Bronchial epithelial cell (primary cell): ENCODE measurements at regions not wholly inside any gene's neighbourhood (a gene's known extent, or its start where the extent isn't known, plus 50 kb on each side); places are given as distances from the start of the nearest gene placed in this dataset.

Source experiments
- DNase-seq: peaks from one replicate; pipeline ENCODE4 v3.0.0-alpha.2; 2010; ENCODE audit warnings: low read depth
- FAIRE-seq: peaks from 2 replicates; lab custom pipeline; 2011; peaks lifted over from hg19 to GRCh38; lab: Jason Lieb, UNC
- H3K27me3 ChIP-seq: 2 replicates; pipeline ENCODE4 v1.5.1; 2011; ENCODE audit warnings: low read length; ENCODE audit not compliant: control insufficient read depth, insufficient read depth
- H3K36me3 ChIP-seq: 2 replicates; pipeline ENCODE4 v1.5.1; 2011; ENCODE audit warnings: low read length; ENCODE audit not compliant: control insufficient read depth, insufficient read depth
- H3K4me3 ChIP-seq: 2 replicates; pipeline ENCODE4 v1.5.1; 2011; ENCODE audit warnings: mild to moderate bottlenecking, low read depth, low read length, control low read depth
- CTCF ChIP-seq: IDR thresholded peaks from 2 replicates; pipeline ENCODE4 v1.5.1; 2011; ENCODE audit warnings: mild to moderate bottlenecking, moderate library complexity, low read length, control low read depth, inconsistent platforms; ENCODE audit not compliant: insufficient read depth, severe bottlenecking

- no peak overlapping the region for H3K4me3 ChIP-seq
- H3K36me3 ChIP-seq: no peaks in the 10 kb centered on the region
- DNase-seq: no peak
- TF ChIP-seq CTCF: no peak
- no peaks in the 10 kb centered on the region for H3K27me3 ChIP-seq
- no peak for FAIRE-seq
Measured at GRCh38 chr2:58545300-58546280, 304.5 kb upstream of the FANCL start.

DNA sequence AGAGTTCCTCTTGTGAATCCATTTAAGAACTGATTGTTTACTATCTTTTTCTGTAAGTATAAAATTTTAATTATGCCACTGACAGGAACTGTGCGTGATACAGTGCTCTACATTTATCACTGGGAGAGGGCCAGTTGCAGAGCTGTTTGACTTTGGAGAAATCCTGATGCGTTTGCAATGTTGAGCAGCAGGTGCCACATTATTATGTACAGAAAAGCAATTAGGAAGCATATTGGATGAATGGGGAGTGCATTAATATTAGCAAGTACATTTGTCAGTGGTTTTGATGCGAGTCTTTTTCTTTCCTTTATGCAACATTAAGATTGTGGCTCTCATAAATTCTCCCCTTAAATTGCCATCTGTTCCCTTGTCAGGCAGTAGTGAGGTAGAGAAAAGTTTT, 302.3 kb upstream of the FANCL start:
- DNase-seq: no peak
- Histone ChIP-seq H3K27me3 (no peaks in the 10 kb centered on the region), H3K4me3 (no peak overlapping the region), H3K36me3 (no peaks in the 10 kb centered on the region)
- FAIRE-seq: no peak
- no peak for TF ChIP-seq CTCF

DNA sequence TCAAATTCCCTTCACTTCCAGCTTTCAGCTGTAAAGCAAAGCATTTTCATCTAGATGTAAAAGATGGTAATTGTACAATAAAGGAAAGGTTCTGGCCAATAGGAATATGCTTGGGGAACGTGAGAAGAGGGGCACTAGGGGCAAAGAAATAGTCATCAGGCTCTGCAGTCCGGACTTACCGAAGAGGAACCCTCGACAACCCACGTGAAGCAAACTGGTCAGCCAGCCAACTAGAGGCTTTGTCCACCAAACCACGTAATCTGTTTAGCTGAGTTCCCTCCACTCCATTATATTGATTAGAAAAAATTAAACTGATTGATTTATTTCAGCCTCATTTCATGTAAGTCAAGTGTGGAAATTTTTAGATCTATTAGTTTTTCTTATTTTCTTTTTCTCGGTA, 300.4 kb upstream of the FANCL start:
- Histone ChIP-seq H3K36me3 (no peaks in the 10 kb centered on the region), H3K4me3 (no peak overlapping the region), H3K27me3 (no peaks in the 10 kb centered on the region)
- FAIRE-seq (no peak), DNase-seq (no peak)
- TF ChIP-seq CTCF: no peak

DNA sequence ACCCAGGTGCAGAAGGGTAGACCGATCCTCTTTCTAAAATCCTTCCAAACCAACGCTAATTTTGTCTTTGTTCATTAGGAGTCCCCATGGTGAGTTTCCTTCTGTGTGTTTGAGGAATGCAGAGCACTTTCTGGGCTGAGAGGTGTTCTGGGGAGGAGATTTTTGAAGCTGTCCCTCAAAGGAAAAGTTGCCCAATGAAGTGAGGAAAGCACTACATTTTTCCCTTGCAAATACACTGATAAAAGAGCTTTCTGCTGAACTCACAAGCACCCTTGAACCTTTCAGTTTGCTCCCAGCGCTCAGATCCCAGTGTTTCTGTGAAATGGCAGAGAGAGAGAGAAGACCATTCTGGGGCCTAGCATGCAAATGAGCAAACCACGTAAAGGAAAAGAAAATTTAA, 299.6 kb upstream of the FANCL start:
- no peak for TF ChIP-seq CTCF
- DNase-seq (no peak), FAIRE-seq (no peak)
- H3K4me3 ChIP-seq: no peak overlapping the region
- H3K27me3 ChIP-seq: peaks cover 2% of the 10 kb centered on the region
- H3K36me3 ChIP-seq: no peaks in the 10 kb centered on the region

GRCh38 chr2:58539973-58540372, 298.8 kb upstream of the FANCL start:
- Histone ChIP-seq H3K4me3 (no peak overlapping the region), H3K36me3 (no peaks in the 10 kb centered on the region), H3K27me3 (peaks cover 2% of the 10 kb centered on the region)
- DNase-seq: peak; percentile 57
- no peak for TF ChIP-seq CTCF
- no peak for FAIRE-seq
